Ectodermal cell (in vitro differentiated cells): ENCODE measurements at regions not wholly inside any gene's neighbourhood (a gene's known extent, or its start where the extent isn't known, plus 50 kb on each side); places are given as distances from the start of the nearest gene placed in this dataset.

Source experiments
- H3K27ac ChIP-seq: 2 replicates; pipeline ENCODE4 v1.7.0; 2013; ENCODE audit warnings: mild to moderate bottlenecking, low read depth, low read length; ENCODE audit not compliant: insufficient read depth, poor library complexity, severe bottlenecking
- H3K27me3 ChIP-seq: 2 replicates; pipeline ENCODE4 v1.7.0; 2013; ENCODE audit warnings: mild to moderate bottlenecking, low read length; ENCODE audit not compliant: insufficient read depth, control insufficient read depth, poor library complexity, severe bottlenecking
- H3K36me3 ChIP-seq: one replicate; pipeline ENCODE4 v1.7.0; 2013; ENCODE audit warnings: low read length; ENCODE audit not compliant: control insufficient read depth, insufficient read depth
- H3K4me1 ChIP-seq: one replicate; pipeline ENCODE4 v1.7.0; 2013; ENCODE audit warnings: low read length; ENCODE audit not compliant: control insufficient read depth, insufficient read depth
- H3K4me3 ChIP-seq: 2 replicates; pipeline ENCODE4 v1.7.0; 2013; ENCODE audit warnings: low read depth, low read length, control low read depth; ENCODE audit not compliant: insufficient read depth
- H3K9me3 ChIP-seq: 2 replicates; pipeline ENCODE4 v1.7.0; 2013; ENCODE audit warnings: mild to moderate bottlenecking, low read length, moderate library complexity; ENCODE audit not compliant: control insufficient read depth
- WGBS, 2 experiments: methylation state at CpG; one replicate each; pipeline ENCODE4 v1.1.7; 2013; ENCODE audit warnings: missing lambda C conversion rate in 2 of 2; 5-methylcytosine and 5-hydroxymethylcytosine counted together

- WGBS, 2 experiments: 87 to 90% methylated on average over 10 of the region's 10 CpGs
- H3K4me3 ChIP-seq: no peak overlapping the region
- H3K9me3 ChIP-seq: no peaks in the 10 kb centered on the region
- H3K36me3 ChIP-seq: no peaks in the 10 kb centered on the region
- no peaks in the 10 kb centered on the region for H3K27me3 ChIP-seq
- no peak overlapping the region for H3K27ac ChIP-seq
- H3K4me1 ChIP-seq: no peaks in the 10 kb centered on the region
Observed at GRCh38 chr5:86337667-86338460, 279.9 kb upstream of the COX7C start.

DNA sequence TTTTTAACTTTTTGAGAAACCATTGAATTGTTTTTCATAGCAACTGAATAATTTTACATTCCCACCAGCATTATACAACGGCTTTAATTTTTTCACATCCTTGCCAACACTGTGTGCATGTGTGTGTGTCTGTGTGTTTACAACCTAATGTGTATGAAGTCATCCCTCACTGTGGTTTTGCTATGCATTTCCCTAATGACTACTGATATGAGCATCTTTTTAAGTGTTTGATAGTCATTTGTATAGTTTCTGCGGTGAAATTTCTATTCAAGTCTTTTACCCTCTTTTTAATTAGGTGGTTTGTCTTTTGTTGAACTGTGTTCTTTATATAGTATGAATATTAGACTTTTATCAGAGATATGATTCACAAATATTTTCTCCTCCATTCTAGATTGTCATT is 263.1 kb upstream of the COX7C start:
- H3K27ac ChIP-seq: no peak overlapping the region
- no peaks in the 10 kb centered on the region for H3K27me3 ChIP-seq
- no peaks in the 10 kb centered on the region for H3K36me3 ChIP-seq
- H3K4me1 ChIP-seq: no peaks in the 10 kb centered on the region
- WGBS, 2 experiments: 86 to 91% methylated on average over 1 to 2 of the region's 2 CpGs
- no peaks in the 10 kb centered on the region for H3K9me3 ChIP-seq
- H3K4me3 ChIP-seq: no peak overlapping the region

DNA sequence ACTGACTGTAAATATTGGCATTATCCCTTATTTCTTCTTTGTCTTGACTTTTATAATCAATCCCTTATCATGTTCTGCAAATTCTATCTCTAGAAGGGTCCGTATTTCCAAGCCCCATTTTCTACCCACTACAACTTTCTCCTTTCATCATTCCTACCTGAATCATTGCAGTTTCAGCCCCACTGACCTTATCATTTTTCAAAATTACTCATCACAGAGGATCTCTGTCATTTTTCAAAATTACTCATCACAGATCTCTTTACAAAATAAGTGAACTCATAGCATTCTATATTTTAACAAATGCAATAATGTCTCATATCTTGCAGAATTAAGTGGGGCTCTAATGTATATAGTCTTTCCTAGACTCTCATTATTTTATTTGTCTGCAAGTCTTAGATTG is 256.9 kb upstream of the COX7C start:
- H3K27me3 ChIP-seq: no peaks in the 10 kb centered on the region
- no peak overlapping the region for H3K4me3 ChIP-seq
- no peak overlapping the region for H3K27ac ChIP-seq
- 92 to 94% methylated on average over 1 of the region's 1 CpG for WGBS, 2 experiments
- no peaks in the 10 kb centered on the region for H3K9me3 ChIP-seq
- H3K4me1 ChIP-seq: no peaks in the 10 kb centered on the region
- H3K36me3 ChIP-seq: no peaks in the 10 kb centered on the region

DNA sequence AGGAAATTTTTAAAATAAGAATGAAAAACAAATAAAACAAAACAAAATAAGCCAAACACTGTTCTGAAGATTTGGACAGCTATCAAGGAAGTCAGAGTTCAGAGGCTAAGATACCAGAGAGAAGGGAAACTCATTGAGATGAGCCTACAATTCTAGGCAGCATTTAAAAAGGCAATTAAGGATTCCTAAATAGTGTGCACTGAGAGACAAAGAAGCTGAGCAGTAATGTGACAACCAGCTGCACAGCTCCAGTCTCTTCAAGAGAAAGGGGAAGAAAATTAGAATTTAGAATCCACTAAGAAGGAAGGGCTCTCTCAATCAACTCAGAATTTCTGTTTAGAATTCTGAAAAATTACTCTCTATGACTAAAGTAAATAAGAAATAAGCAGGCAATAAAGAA is 246.7 kb upstream of the COX7C start:
- no peak overlapping the region for H3K4me3 ChIP-seq
- H3K36me3 ChIP-seq: no peaks in the 10 kb centered on the region
- no peaks in the 10 kb centered on the region for H3K9me3 ChIP-seq
- no peaks in the 10 kb centered on the region for H3K27me3 ChIP-seq
- no peaks in the 10 kb centered on the region for H3K4me1 ChIP-seq
- H3K27ac ChIP-seq: no peak overlapping the region

DNA sequence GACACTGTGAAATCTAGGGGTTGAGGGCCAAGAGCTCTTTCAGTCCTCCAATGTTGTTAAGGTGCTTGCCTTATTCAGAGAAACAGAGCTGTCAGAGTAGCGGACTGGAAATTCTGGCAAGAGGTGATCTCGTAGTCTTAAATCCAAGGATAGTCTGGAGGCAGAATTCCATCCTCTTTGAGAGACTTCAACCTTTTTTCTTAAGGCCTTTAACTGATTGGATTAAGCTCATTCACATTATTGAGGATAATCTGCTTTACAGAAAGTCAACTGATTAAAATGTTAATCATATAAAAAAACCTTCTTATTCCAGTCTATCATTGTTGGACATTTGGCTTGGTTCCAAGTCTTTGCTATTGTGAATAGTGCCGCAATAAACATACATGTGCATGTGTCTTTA is 243.1 kb upstream of the COX7C start:
- Histone ChIP-seq H3K4me1 (no peaks in the 10 kb centered on the region), H3K9me3 (no peaks in the 10 kb centered on the region), H3K27ac (no peak overlapping the region), H3K36me3 (no peaks in the 10 kb centered on the region), H3K4me3 (no peak overlapping the region), H3K27me3 (no peaks in the 10 kb centered on the region)
- 93 to 96% methylated on average over 3 of the region's 3 CpGs for WGBS, 2 experiments

- H3K36me3 ChIP-seq: no peaks in the 10 kb centered on the region
- H3K4me3 ChIP-seq: no peak overlapping the region
- H3K4me1 ChIP-seq: no peaks in the 10 kb centered on the region
- H3K9me3 ChIP-seq: no peaks in the 10 kb centered on the region
- H3K27me3 ChIP-seq: no peaks in the 10 kb centered on the region
- no peak overlapping the region for H3K27ac ChIP-seq
- WGBS, 2 experiments: 89 to 94% methylated on average over 3 of the region's 3 CpGs
Observed at GRCh38 chr5:86376214-86376613, 241.5 kb upstream of the COX7C start.

GRCh38 chr5:86403190-86403589 is 214.6 kb upstream of the COX7C start:
- no peaks in the 10 kb centered on the region for H3K27me3 ChIP-seq
- no peaks in the 10 kb centered on the region for H3K4me1 ChIP-seq
- no peaks in the 10 kb centered on the region for H3K9me3 ChIP-seq
- no peaks in the 10 kb centered on the region for H3K36me3 ChIP-seq
- no peak overlapping the region for H3K4me3 ChIP-seq
- 91 to 94% methylated on average over 2 of the region's 2 CpGs for WGBS, 2 experiments
- H3K27ac ChIP-seq: no peak overlapping the region

DNA sequence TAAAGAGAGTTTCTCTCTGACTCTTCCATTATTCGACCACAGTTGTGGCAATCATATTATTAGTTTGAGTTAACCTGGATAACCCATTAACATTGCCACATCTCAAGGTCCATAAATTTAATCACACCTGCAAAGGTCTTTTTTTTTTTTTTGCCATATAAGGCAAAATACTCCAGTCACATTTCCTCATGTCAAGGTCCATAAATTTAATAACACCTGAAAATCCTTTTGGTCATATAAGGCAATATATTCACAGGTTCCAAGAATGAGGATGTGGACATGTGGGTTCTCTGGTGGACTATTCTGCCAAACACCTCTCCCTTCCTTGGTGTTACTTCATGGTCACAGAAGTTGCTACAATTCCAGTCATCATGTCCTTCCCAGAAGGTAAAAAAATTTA is 213.5 kb upstream of the COX7C start:
- no peak overlapping the region for H3K4me3 ChIP-seq
- H3K4me1 ChIP-seq: no peaks in the 10 kb centered on the region
- 100% methylated on average over 1 of the region's 1 CpG; no CpG with 5 or more reads in 1 of the 2 experiments for WGBS, 2 experiments
- no peaks in the 10 kb centered on the region for H3K9me3 ChIP-seq
- H3K27me3 ChIP-seq: no peaks in the 10 kb centered on the region
- no peaks in the 10 kb centered on the region for H3K36me3 ChIP-seq
- no peak overlapping the region for H3K27ac ChIP-seq

DNA sequence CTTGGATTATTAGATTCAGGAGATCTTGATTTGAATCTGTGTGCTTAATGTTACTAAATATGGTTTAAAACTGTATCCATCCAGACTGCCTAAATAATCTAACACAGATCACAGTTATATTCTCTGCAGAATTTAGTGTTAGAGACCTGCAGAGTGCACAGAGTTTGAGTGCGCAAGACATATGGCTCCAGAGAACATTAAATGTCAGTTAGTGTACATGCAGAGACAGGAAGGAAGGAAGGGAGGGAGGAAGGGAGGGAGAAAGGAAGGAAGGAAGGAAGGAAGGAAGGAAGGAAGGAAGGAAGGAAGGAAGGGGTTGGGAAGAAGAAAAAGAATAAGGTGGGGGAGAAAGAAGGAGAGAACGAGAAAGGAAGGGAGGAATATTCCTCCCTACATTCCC is 210.0 kb upstream of the COX7C start:
- H3K4me1 ChIP-seq: no peaks in the 10 kb centered on the region
- 83 to 96% methylated on average over 1 to 2 of the region's 2 CpGs for WGBS, 2 experiments
- no peaks in the 10 kb centered on the region for H3K27me3 ChIP-seq
- H3K36me3 ChIP-seq: no peaks in the 10 kb centered on the region
- H3K4me3 ChIP-seq: no peak overlapping the region
- no peak overlapping the region for H3K27ac ChIP-seq
- H3K9me3 ChIP-seq: no peaks in the 10 kb centered on the region

DNA sequence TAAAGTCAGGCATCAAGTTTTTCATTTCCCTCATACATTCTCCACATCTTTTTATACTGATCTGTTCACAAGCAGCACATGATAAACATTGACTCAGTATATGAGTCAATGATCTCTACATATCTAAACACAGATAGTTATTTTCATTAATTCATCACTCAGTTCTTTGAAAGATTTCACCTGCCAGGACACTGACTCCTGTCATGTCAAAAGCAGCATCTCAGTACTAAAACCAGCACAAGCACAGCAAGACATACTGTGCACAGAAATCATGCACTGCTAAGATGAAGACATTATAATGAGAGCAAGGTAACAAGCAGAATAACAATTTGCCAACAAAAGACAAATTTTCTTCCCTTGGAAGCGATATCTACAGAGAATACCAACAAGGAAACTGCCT is 206.1 kb upstream of the COX7C start:
- no peak overlapping the region for H3K4me3 ChIP-seq
- no peak overlapping the region for H3K27ac ChIP-seq
- no peaks in the 10 kb centered on the region for H3K9me3 ChIP-seq
- no peaks in the 10 kb centered on the region for H3K36me3 ChIP-seq
- 100% methylated on average over 1 of the region's 1 CpG; no CpG with 5 or more reads in 1 of the 2 experiments for WGBS, 2 experiments
- H3K4me1 ChIP-seq: no peaks in the 10 kb centered on the region
- H3K27me3 ChIP-seq: no peaks in the 10 kb centered on the region

DNA sequence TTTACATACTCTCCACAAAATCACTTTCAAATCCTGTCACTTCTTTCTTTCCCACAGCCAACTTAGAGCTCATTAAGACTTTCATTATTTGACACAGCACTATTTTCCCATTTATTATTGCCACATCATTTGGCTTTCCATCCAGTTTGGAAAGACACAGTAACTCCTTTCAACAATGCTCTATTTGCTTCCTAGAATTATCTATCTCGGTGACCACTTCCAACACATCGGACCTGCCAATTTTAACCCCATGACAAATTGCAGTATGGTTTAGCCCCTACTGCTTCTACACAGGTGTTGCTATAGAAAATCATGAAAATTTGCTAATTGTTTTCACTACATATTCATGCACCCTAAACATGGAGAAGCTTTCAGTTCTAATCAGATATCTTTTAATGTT is 190.6 kb upstream of the COX7C start:
- H3K27ac ChIP-seq: no peak overlapping the region
- no peaks in the 10 kb centered on the region for H3K4me1 ChIP-seq
- WGBS, 2 experiments: 83 to 95% methylated on average over 2 of the region's 2 CpGs

More for the DNA sequence above, 190.6 kb upstream of the COX7C start:
- Histone ChIP-seq H3K9me3 (no peaks in the 10 kb centered on the region), H3K27me3 (no peaks in the 10 kb centered on the region), H3K4me3 (no peak overlapping the region), H3K36me3 (no peaks in the 10 kb centered on the region)
